ENCODE measurements at regions not wholly inside any gene's neighbourhood (a gene's known extent, or its start where the extent isn't known, plus 50 kb on each side); places are given as distances from the start of the nearest gene placed in this dataset.

- Histone ChIP-seq H3K23me2 (ENCODE audit: insufficient read length, low read depth, low read length, poor library complexity, severe bottlenecking) (peaks cover 8% of the 10 kb centered on the region), H3K4ac (ENCODE audit: low read depth, low read length) (no peak overlapping the region), H3K79me1 (ENCODE audit: insufficient read depth, low read depth, low read length, poor library complexity, severe bottlenecking) (no peaks in the 10 kb centered on the region), H2AFZ (ENCODE audit: low read length) (no peak overlapping the region), H2BK15ac (ENCODE audit: low read depth, low read length) (no peak overlapping the region), H3K9ac (ENCODE audit: extremely low read depth, insufficient read length, low read length) (no peak overlapping the region), H3K14ac (ENCODE audit: insufficient read depth, low read length) (no peak overlapping the region), H4K91ac (ENCODE audit: insufficient read length, low read depth, low read length) (no peak overlapping the region), H4K20me1 (ENCODE audit: control insufficient read depth, insufficient read depth, insufficient read length) (peaks cover 3% of the 10 kb centered on the region), H3K27ac (ENCODE audit: insufficient read length, low read depth, low read length) (no peak overlapping the region), H2BK120ac (ENCODE audit: low read depth, low read length, poor library complexity, severe bottlenecking) (no peak overlapping the region), H3K27me3 (ENCODE audit: insufficient read depth, low read length) (peaks cover 3% of the 10 kb centered on the region; the same call in 1 of the 2 replicates), H3K4me2 (ENCODE audit: insufficient read depth, insufficient read length, low read length) (no peak overlapping the region), H2BK20ac (ENCODE audit: low read depth, low read length, poor library complexity, severe bottlenecking) (no peak overlapping the region), H2BK12ac (ENCODE audit: insufficient read length, low read depth, low read length) (no peak overlapping the region), H3K18ac (ENCODE audit: insufficient read length, low read depth, low read length) (no peak overlapping the region), H3K23ac (ENCODE audit: insufficient read length, low read depth, low read length) (no peak overlapping the region), H3K4me1 (ENCODE audit: insufficient read depth, low read length) (no peaks in the 10 kb centered on the region; the same call in 1 of the 2 replicates), H2BK5ac (ENCODE audit: insufficient read length, low read length) (no peak overlapping the region), H3K9me3 (ENCODE audit: control insufficient read depth, low read depth, low read length) (no peaks in the 10 kb centered on the region), H2AK5ac (ENCODE audit: insufficient read length, low read length) (no peak overlapping the region), H3K56ac (ENCODE audit: insufficient read length, low read depth, low read length) (no peak overlapping the region), H4K5ac (ENCODE audit: insufficient read length, low read depth, low read length) (no peak overlapping the region), H3T11ph (ENCODE audit: low read length) (no peak overlapping the region), H3K79me2 (ENCODE audit: insufficient read depth, low read length) (no peaks in the 10 kb centered on the region), H4K8ac (replicated peaks; ENCODE audit: insufficient read length, low read depth, low read length) (no peak overlapping the region)
- peaks cover 6 to 7% of the 10 kb centered on the region in 2 experiments for H3K4me1 Mint-ChIP-seq
- no peak for DNase-seq
- no peak overlapping the region for H3K27ac Mint-ChIP-seq
- no peak overlapping the region for H3K4me3 Mint-ChIP-seq
- no peaks in the 10 kb centered on the region for H3K9me3 Mint-ChIP-seq
- no peak for TF ChIP-seq CTCF (conservative IDR thresholded peaks at IDR 0.05)
- H3K27me3 Mint-ChIP-seq (ENCODE audit: low read depth), result peaks cover 41% of the 10 kb centered on the region
- no CpG with 5 or more reads among the region's 3 CpGs for WGBS (ENCODE audit: extremely low coverage, insufficient read length, low lambda C conversion rate)
- no peaks in the 10 kb centered on the region for H3K36me3 Mint-ChIP-seq (ENCODE audit: insufficient read depth in 1 of 3, low read depth in 3 of 3)
These were observed 372.1 kb upstream of the SMIM31 start for GRCh38 chr4:164381859-164382258.
